ENCODE measurements at regions not wholly inside any gene's neighbourhood (a gene's known extent, or its start where the extent isn't known, plus 50 kb on each side); places are given as distances from the start of the nearest gene placed in this dataset.
A peak's percentile ranks its signal among the peaks of the same experiment; 100 is the strongest.

DNA sequence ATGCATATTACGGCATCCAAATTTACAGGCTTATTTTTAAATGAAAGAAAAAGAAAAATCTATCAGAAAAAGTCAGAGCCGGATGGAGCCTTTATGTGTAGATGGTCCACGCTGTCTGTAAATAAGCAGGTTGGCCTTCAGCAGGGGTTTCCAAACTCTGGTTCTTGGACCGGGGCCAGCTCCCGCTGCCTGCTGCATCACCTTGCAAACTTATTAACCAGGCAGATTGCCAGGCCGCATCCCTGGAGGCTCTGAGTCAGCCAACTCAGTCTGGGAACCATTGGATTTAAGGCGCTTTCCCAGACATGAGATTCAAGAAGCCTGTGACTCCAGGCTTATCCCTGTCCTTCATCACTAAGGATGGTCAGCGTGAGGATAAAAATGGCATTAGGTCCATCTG is 212.4 kb downstream of the OPA1 start:
- intact Hi-C loops (cut with DNase I): no loop called here
- DNase-seq: peak; percentile 78 to 91 (median 89)
- WGBS, 4 donors: 43 to 55% (median 48%) methylated on average over 7 to 8 of the region's 8 CpGs

DNA sequence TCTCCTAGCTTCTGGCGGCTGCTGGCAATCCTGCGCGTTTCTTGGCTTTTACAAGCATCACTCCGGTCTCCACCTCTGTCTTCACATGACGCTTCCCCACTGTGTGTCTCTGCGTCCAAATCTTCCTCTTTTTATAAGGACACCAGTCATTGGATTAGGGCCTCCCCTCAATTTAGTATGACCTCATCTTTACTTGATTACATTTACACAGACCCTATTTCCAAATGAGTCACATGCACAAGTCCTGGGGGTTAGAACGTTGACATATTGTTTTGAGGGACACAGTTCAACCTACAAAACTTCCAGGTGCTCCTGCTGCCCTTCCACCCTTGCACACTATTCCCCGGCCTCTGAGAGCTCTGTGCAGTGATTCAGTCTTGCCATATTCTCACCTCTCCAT is 215.3 kb downstream of the OPA1 start:
- Histone ChIP-seq H3K9me3 (replicated peaks in 1 of 3) (no peaks in the 10 kb centered on the region), H3K27ac (no peak overlapping the region), H3K36me3 (replicated peaks in 1 of 2) (no peaks in the 10 kb centered on the region), H3K27me3 (no peaks in the 10 kb centered on the region), H3K4me1 (replicated peaks in 1 of 2) (no peaks in the 10 kb centered on the region), H3K4me3 (no peak overlapping the region)
- intact Hi-C loops (cut with DNase I): no loop called here
- WGBS, 4 donors: 92 to 93% (median 93%) methylated on average over 8 of the region's 8 CpGs
- TF ChIP-seq POLR2A (IDR thresholded peaks at IDR 0.05): no peak
- TF ChIP-seq CTCF (IDR thresholded peaks at IDR 0.05): no peak
- no peak for DNase-seq

More for the DNA sequence above, 212.4 kb downstream of the OPA1 start:
- H3K9me3 ChIP-seq (replicated peaks in 1 of 3): no peaks in the 10 kb centered on the region
- H3K36me3 ChIP-seq (replicated peaks in 1 of 2): no peaks in the 10 kb centered on the region
- no peaks in the 10 kb centered on the region for H3K27me3 ChIP-seq
- H3K4me1 ChIP-seq (replicated peaks in 1 of 2): no peaks in the 10 kb centered on the region
- no peak overlapping the region for H3K4me3 ChIP-seq
- no peak overlapping the region for H3K27ac ChIP-seq
- TF ChIP-seq POLR2A (IDR thresholded peaks at IDR 0.05): no peak
- TF ChIP-seq CTCF (IDR thresholded peaks at IDR 0.05): no peak

- peak in 1 of 7 donors; percentile 7 for DNase-seq
- no peaks in the 10 kb centered on the region for H3K36me3 ChIP-seq (replicated peaks in 1 of 2)
These were observed 216.1 kb downstream of the OPA1 start for GRCh38 chr3:193809106-193809505.

GRCh38 chr3:193812078-193812725 is 219.2 kb downstream of the OPA1 start:
- WGBS, 4 donors: 89 to 93% (median 90%) methylated on average over 5 of the region's 5 CpGs
- intact Hi-C loops (cut with DNase I): no loop called here

More at GRCh38 chr3:193809106-193809505, 216.1 kb downstream of the OPA1 start:
- TF ChIP-seq CTCF (IDR thresholded peaks at IDR 0.05) (no peak), POLR2A (IDR thresholded peaks at IDR 0.05) (no peak)
- H3K4me1 ChIP-seq (replicated peaks in 1 of 2): no peaks in the 10 kb centered on the region
- H3K27ac ChIP-seq: no peak overlapping the region
- intact Hi-C loops (cut with DNase I): no loop called here
- no peaks in the 10 kb centered on the region for H3K9me3 ChIP-seq (replicated peaks in 1 of 3)
- no peak overlapping the region for H3K4me3 ChIP-seq
- H3K27me3 ChIP-seq: no peaks in the 10 kb centered on the region
- WGBS, 4 donors: 83 to 95% (median 89%) methylated on average over 2 of the region's 2 CpGs

More at GRCh38 chr3:193812078-193812725, 219.2 kb downstream of the OPA1 start:
- Histone ChIP-seq H3K36me3 (replicated peaks in 1 of 2) (no peaks in the 10 kb centered on the region), H3K27ac (no peak overlapping the region), H3K4me3 (no peak overlapping the region), H3K4me1 (replicated peaks in 1 of 2) (no peaks in the 10 kb centered on the region), H3K27me3 (no peaks in the 10 kb centered on the region), H3K9me3 (replicated peaks in 1 of 3) (no peaks in the 10 kb centered on the region)
- TF ChIP-seq POLR2A (IDR thresholded peaks at IDR 0.05): no peak
- no peak for TF ChIP-seq CTCF (IDR thresholded peaks at IDR 0.05)
- DNase-seq: peak in 1 of 7 donors; percentile 15

Measured in adrenal gland (tissue), 9 donors.